H1 (cell line): ENCODE measurements at regions not wholly inside any gene's neighbourhood (a gene's known extent, or its start where the extent isn't known, plus 50 kb on each side); places are given as distances from the start of the nearest gene placed in this dataset.
"Not testable (repeated sequence)": the region's sequence is repeated elsewhere in the genome, so short reads cannot be mapped to it uniquely, and the experiment has no call there.

Experiments
- CTCF ChIA-PET: fragments of 300-600 bp; sonication (Branson Sonifier 250); formaldehyde crosslinking; loops from one replicate; lab custom pipeline; 2021; ENCODE audit not compliant: partially characterized antibody; lab: Charles Lee
- POLR2A ChIA-PET: fragments of 300-600 bp; sonication (Branson Sonifier 250); formaldehyde crosslinking; loops from one replicate; lab custom pipeline; 2021; ENCODE audit warnings: inconsistent platforms; ENCODE audit not compliant: partially characterized antibody; lab: Charles Lee
- DNase-seq, 2 experiments: peaks; one replicate each; pipeline versions ENCODE4 v3.0.0 to v3.0.0-alpha.2; 2010 to 2022; ENCODE audit warnings: low spot score in 2 of 2, low read depth in 1 of 2, mixed read lengths in 1 of 2
- FAIRE-seq: peaks from 2 replicates; lab custom pipeline; 2011; peaks lifted over from hg19 to GRCh38; lab: Jason Lieb, UNC
- H2AFZ ChIP-seq: 2 replicates; pipeline ENCODE4 v1.8.1; 2012; ENCODE audit warnings: low read length, inconsistent platforms
- H2AK5ac ChIP-seq: 2 replicates; pipeline ENCODE4 v1.6.1; 2013; ENCODE audit warnings: low read depth, low read length
- H2BK120ac ChIP-seq: replicated peaks from 2 replicates; pipeline ENCODE3; 2013; ENCODE audit warnings: low read depth, low read length, inconsistent platforms
- H2BK12ac ChIP-seq: 2 replicates; pipeline ENCODE4 v1.6.1; 2013; ENCODE audit warnings: low read depth, low read length
- H2BK15ac ChIP-seq: 2 replicates; pipeline ENCODE4 v1.6.1; 2013; ENCODE audit warnings: low read length
- H2BK20ac ChIP-seq: 2 replicates; pipeline ENCODE4 v1.6.1; 2013; ENCODE audit warnings: low read length
- H2BK5ac ChIP-seq: 2 replicates; pipeline ENCODE4 v1.6.1; 2013; ENCODE audit warnings: low read depth, low read length
- H3K14ac ChIP-seq: 2 replicates; pipeline ENCODE4 v1.6.1; 2013; ENCODE audit warnings: inconsistent platforms; ENCODE audit not compliant: insufficient read length
- H3K18ac ChIP-seq: 2 replicates; pipeline ENCODE4 v1.6.1; 2013; ENCODE audit warnings: low read length; ENCODE audit errors: extremely low read depth
- H3K23ac ChIP-seq: 2 replicates; pipeline ENCODE4 v1.6.1; 2013; ENCODE audit warnings: inconsistent platforms; ENCODE audit not compliant: insufficient read length
- H3K23me2 ChIP-seq: 2 replicates; pipeline ENCODE4 v1.6.1; 2013; ENCODE audit warnings: low read depth, low read length
- H3K27ac ChIP-seq: 2 replicates; pipeline ENCODE4 v1.6.1; 2011; ENCODE audit warnings: low read depth, low read length, inconsistent platforms
- H3K27me3 ChIP-seq, 4 experiments: replicated peaks in 1 of 4; 1 replicate in 1 of 4; 2 replicates in 3 of 4; pipeline versions ENCODE4 v1.6.1 to v1.8.1; 2011 to 2013; ENCODE audit warnings: low read length in 3 of 4, mild to moderate bottlenecking in 3 of 4, inconsistent platforms in 2 of 4, mixed read lengths in 2 of 4, moderate library complexity in 1 of 4; ENCODE audit not compliant: control insufficient read depth in 3 of 4, insufficient read depth in 3 of 4; ENCODE audit errors: extremely low read depth in 1 of 4
- H3K36me3 ChIP-seq, 4 experiments: 2 replicates each; pipeline versions ENCODE4 v1.6.1 to v1.8.1; 2011 to 2013; ENCODE audit warnings: mild to moderate bottlenecking in 4 of 4, low read length in 3 of 4, moderate library complexity in 2 of 4, control low read depth in 1 of 4, inconsistent platforms in 1 of 4; ENCODE audit not compliant: insufficient read depth in 4 of 4, control insufficient read depth in 2 of 4
- H3K4ac ChIP-seq: replicated peaks from 2 replicates; pipeline ENCODE3; 2013; ENCODE audit warnings: low read length, low read depth, mixed read lengths, inconsistent platforms; ENCODE audit not compliant: insufficient read length
- H3K4me1 ChIP-seq, 4 experiments: replicated peaks in 1 of 4; 1 replicate in 1 of 4; 2 replicates in 3 of 4; pipeline versions ENCODE4 v1.6.1 to v1.8.1; 2011 to 2013; ENCODE audit warnings: low read length in 3 of 4, inconsistent platforms in 2 of 4, mixed read lengths in 1 of 4; ENCODE audit not compliant: insufficient read depth in 4 of 4, control insufficient read depth in 3 of 4
- H3K4me2 ChIP-seq, 2 experiments: 2 replicates each; pipeline versions ENCODE4 v1.6.1 to v1.8.1; 2011 to 2013; ENCODE audit warnings: low read depth in 2 of 2, low read length in 2 of 2, control low read depth in 1 of 2, inconsistent platforms in 1 of 2, mild to moderate bottlenecking in 1 of 2; ENCODE audit not compliant: insufficient read depth in 1 of 2
- H3K4me3 ChIP-seq, 4 experiments: fragments of 200-600, 300-600 bp in 1 of 4; sonication (generic), shearing (Covaris generic), sonication (Bioruptor Twin) in 1 of 4; 2 replicates each; pipeline versions ENCODE4 v1.5.1 to v1.8.1; 2011 to 2016; ENCODE audit warnings: low read length in 4 of 4, low read depth in 3 of 4, control low read depth in 2 of 4, inconsistent platforms in 2 of 4, mild to moderate bottlenecking in 2 of 4, mixed read lengths in 1 of 4, moderate library complexity in 1 of 4; ENCODE audit not compliant: insufficient read depth in 2 of 4; ENCODE audit errors: extremely low read depth in 1 of 4
- H3K56ac ChIP-seq: replicated peaks from 2 replicates; pipeline ENCODE3; 2013; ENCODE audit warnings: low read depth, mild to moderate bottlenecking, mixed read lengths, low read length, inconsistent platforms; ENCODE audit not compliant: insufficient read length
- H3K79me1 ChIP-seq: 2 replicates; pipeline ENCODE4 v1.6.1; 2013; ENCODE audit warnings: low read depth, low read length, control low read depth
- H3K79me2 ChIP-seq, 2 experiments: 2 replicates each; pipeline versions ENCODE4 v1.6.1 to v1.8.1; 2012 to 2013; ENCODE audit warnings: low read length in 2 of 2, mild to moderate bottlenecking in 2 of 2, inconsistent platforms in 1 of 2; ENCODE audit not compliant: insufficient read depth in 2 of 2, control insufficient read depth in 1 of 2
- H3K9ac ChIP-seq, 4 experiments: replicated peaks in 1 of 4; 1 replicate in 1 of 4; 2 replicates in 3 of 4; pipeline versions ENCODE4 v1.6.1 to v1.8.1; 2011 to 2013; ENCODE audit warnings: low read depth in 3 of 4, low read length in 3 of 4, control low read depth in 2 of 4, mild to moderate bottlenecking in 2 of 4, moderate library complexity in 2 of 4, inconsistent platforms in 1 of 4; ENCODE audit errors: extremely low read depth in 1 of 4
- H3K9me3 ChIP-seq, 2 experiments: 2 replicates each; pipeline versions ENCODE4 v1.6.1 to v1.8.1; 2012 to 2013; ENCODE audit warnings: mild to moderate bottlenecking in 2 of 2, moderate library complexity in 2 of 2, control low read depth in 1 of 2, inconsistent platforms in 1 of 2, low read depth in 1 of 2, low read length in 1 of 2, mixed read lengths in 1 of 2; ENCODE audit not compliant: insufficient read depth in 2 of 2
- H4K20me1 ChIP-seq, 2 experiments: replicated peaks in 1 of 2; 2 replicates each; pipeline versions ENCODE3 to v1.8.1; 2011 to 2013; ENCODE audit warnings: inconsistent platforms in 2 of 2, low read length in 2 of 2, mild to moderate bottlenecking in 1 of 2; ENCODE audit not compliant: insufficient read depth in 2 of 2, control insufficient read depth in 1 of 2
- H4K5ac ChIP-seq: 2 replicates; pipeline ENCODE4 v1.6.1; 2013; ENCODE audit warnings: low read length, low read depth, mixed read lengths, inconsistent platforms; ENCODE audit not compliant: insufficient read length
- H4K8ac ChIP-seq: 2 replicates; pipeline ENCODE4 v1.8.0; 2013; ENCODE audit warnings: mild to moderate bottlenecking, moderate library complexity, low read length, inconsistent platforms; ENCODE audit not compliant: insufficient read depth; ENCODE audit errors: extremely low read depth
- H4K91ac ChIP-seq: replicated peaks from 2 replicates; pipeline ENCODE3; 2013; ENCODE audit warnings: low read length, mixed read lengths, inconsistent platforms; ENCODE audit not compliant: insufficient read length
- WGBS, 2 experiments: shearing (Covaris generic) in 1 of 2; methylation state at CpG; one replicate each; pipeline versions ENCODE4 v1.1.6 to v1.1.7; 2013 to 2015; ENCODE audit warnings: low lambda C conversion rate in 2 of 2, mixed read lengths in 2 of 2, inconsistent platforms in 1 of 2, low coverage in 1 of 2, missing lambda C conversion rate in 1 of 2; ENCODE audit not compliant: insufficient replicate concordance in 2 of 2, insufficient coverage in 1 of 2, insufficient read length in 1 of 2; ENCODE audit errors: extremely low coverage in 1 of 2, missing lambda C conversion rate in 1 of 2; 5-methylcytosine and 5-hydroxymethylcytosine counted together

GRCh38 chrX:93434721-93435120, 238.7 kb downstream of the NAP1L3 start:
- H2BK15ac ChIP-seq, H3K27me3 ChIP-seq, POLR2A ChIA-PET, H4K20me1 ChIP-seq, H3K9me3 ChIP-seq, H3K56ac ChIP-seq, H2BK20ac ChIP-seq, H4K8ac ChIP-seq, H2AK5ac ChIP-seq, H3K36me3 ChIP-seq, FAIRE-seq, H3K9ac ChIP-seq, H3K23ac ChIP-seq, H2AFZ ChIP-seq, H3K4me1 ChIP-seq, H4K5ac ChIP-seq, H3K79me1 ChIP-seq, H3K4ac ChIP-seq, H2BK120ac ChIP-seq, H3K79me2 ChIP-seq, H3K4me3 ChIP-seq, H4K91ac ChIP-seq, H3K27ac ChIP-seq, H3K23me2 ChIP-seq, DNase-seq, H2BK12ac ChIP-seq, H3K18ac ChIP-seq, H2BK5ac ChIP-seq, H3K14ac ChIP-seq, H3K4me2 ChIP-seq: not testable (repeated sequence)
- CTCF ChIA-PET, result interaction anchor here (0.7 to 1.4 kb wide), 3 partner anchors 10 to 132 kb away, joined by 3 to 6 read pairs (median 3); no protein-coding TSS in a partner anchor
- 96% methylated on average over 6 of the region's 6 CpGs; no CpG with 5 or more reads in 1 of the 2 experiments for WGBS, 2 experiments
